HG03354 (cell line): ENCODE measurements at regions not wholly inside any gene's neighbourhood (a gene's known extent, or its start where the extent isn't known, plus 50 kb on each side); places are given as distances from the start of the nearest gene placed in this dataset.
"Not testable (repeated sequence)": the region's sequence is repeated elsewhere in the genome, so short reads cannot be mapped to it uniquely, and the experiment has no call there.

ENCODE experiments used
- ATAC-seq: cut with Tn5 transposase; IDR thresholded peaks from one replicate; pipeline ENCODE4 v1.9.1; 2021; ENCODE audit warnings: mild to moderate bottlenecking; ENCODE audit not compliant: unreplicated experiment, poor library complexity, severe bottlenecking

- no peak for ATAC-seq
These were observed 268.6 kb upstream of the CRY1 start for GRCh38 chr12:107361970-107362369.

- no peak for ATAC-seq
These were observed 269.6 kb upstream of the CRY1 start for GRCh38 chr12:107362960-107363359.

GRCh38 chr12:107364875-107365518 is 271.6 kb upstream of the CRY1 start:
- no peak for ATAC-seq

- no peak for ATAC-seq
These were observed 272.4 kb upstream of the CRY1 start for GRCh38 chr12:107365703-107366102.

- no peak for ATAC-seq
These were observed 273.0 kb upstream of the CRY1 start for GRCh38 chr12:107366322-107366721.

- ATAC-seq = no peak
These were observed 275.2 kb upstream of the CRY1 start for GRCh38 chr12:107368586-107368985.

- ATAC-seq = no peak
These were observed 275.7 kb upstream of the CRY1 start for GRCh38 chr12:107369006-107369405.

- no peak for ATAC-seq
These were observed 276.3 kb upstream of the CRY1 start for GRCh38 chr12:107369679-107370078.

GRCh38 chr12:107372229-107372658 is 278.9 kb upstream of the CRY1 start:
- ATAC-seq = no peak

GRCh38 chr12:107373238-107373809 is 280.0 kb upstream of the CRY1 start:
- ATAC-seq = no peak

GRCh38 chr12:107374161-107374840 is 281.0 kb upstream of the CRY1 start:
- ATAC-seq = no peak

- no peak for ATAC-seq
These were observed 281.9 kb upstream of the CRY1 start for GRCh38 chr12:107375231-107375630.

- ATAC-seq = no peak
These were observed 284.4 kb upstream of the CRY1 start for GRCh38 chr12:107377596-107378385.

- ATAC-seq = no peak
These were observed 285.3 kb upstream of the CRY1 start for GRCh38 chr12:107378609-107379008.

GRCh38 chr12:107379142-107379851 is 285.9 kb upstream of the CRY1 start:
- ATAC-seq = not testable (repeated sequence)

- no peak for ATAC-seq
These were observed 286.7 kb upstream of the CRY1 start for GRCh38 chr12:107379852-107380567.

GRCh38 chr12:107384645-107385044 is 291.3 kb upstream of the CRY1 start:
- no peak for ATAC-seq

- ATAC-seq = no peak
These were observed 292.2 kb upstream of the CRY1 start for GRCh38 chr12:107385509-107385908.

GRCh38 chr12:107386569-107386968 is 293.2 kb upstream of the CRY1 start:
- ATAC-seq = no peak
